ENCODE measurements at regions not wholly inside any gene's neighbourhood (a gene's known extent, or its start where the extent isn't known, plus 50 kb on each side); places are given as distances from the start of the nearest gene placed in this dataset.

DNA sequence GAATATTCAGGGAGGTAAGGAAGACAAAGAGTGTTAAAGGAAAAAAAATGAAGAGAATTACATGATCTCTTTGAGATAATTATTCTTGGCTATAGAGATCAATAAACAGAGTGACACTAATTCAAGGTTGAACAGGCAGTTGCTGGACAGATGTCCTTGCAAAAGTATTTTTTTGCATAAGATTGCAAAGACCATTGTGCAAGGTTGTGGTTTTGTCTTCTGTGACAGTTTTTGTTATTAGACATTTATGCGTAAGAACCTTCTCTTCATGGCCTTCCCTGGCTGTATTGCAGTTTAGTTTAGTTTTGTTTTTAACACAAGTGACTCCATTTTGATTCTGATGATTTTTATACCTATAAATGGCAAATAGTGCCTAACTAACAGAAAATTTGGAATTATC lies 682.8 kb upstream of the ARPP21 start:
- H3K9me1 ChIP-seq (ENCODE audit: control insufficient read depth, extremely low read depth, insufficient read depth, low read length) = no peaks in the 10 kb centered on the region
- dilution Hi-C loops (cut with MboI; ENCODE audit: extremely low pct_ligation_motif_present, low sequenced_read_pairs) = no loop called here
- DNase-seq (ENCODE audit: low read depth, low spot score) (no peak), FAIRE-seq (no peak)
- no peak overlapping the region for H3K9ac ChIP-seq (ENCODE audit: control insufficient read depth, extremely low read depth, insufficient read depth, low read length)
- H3K4me2 ChIP-seq (ENCODE audit: control insufficient read depth, extremely low read depth, insufficient read depth, low read depth, low read length) = no peak overlapping the region
- no peak overlapping the region for H3K4me3 ChIP-seq (ENCODE audit: control insufficient read depth in 2 of 3, extremely low read depth in 1 of 3, insufficient read depth in 2 of 3, low read depth in 1 of 3, low read length in 3 of 3)
- no peaks in the 10 kb centered on the region for H4K20me1 ChIP-seq (ENCODE audit: control insufficient read depth, extremely low read depth, insufficient read depth, low read length)
- no peaks in the 10 kb centered on the region for H3K27me3 ChIP-seq (ENCODE audit: control insufficient read depth, extremely low read depth, insufficient read depth, low read length)
- no peaks in the 10 kb centered on the region for H3K4me1 ChIP-seq (ENCODE audit: control insufficient read depth, extremely low read depth, insufficient read depth, low read length)
- H3K9me3 ChIP-seq (ENCODE audit: control insufficient read depth, low read depth, low read length) = no peaks in the 10 kb centered on the region
- H3K79me2 ChIP-seq (ENCODE audit: control insufficient read depth, insufficient read depth, low read length) = no peaks in the 10 kb centered on the region
- H3K27ac ChIP-seq (ENCODE audit: control insufficient read depth, insufficient read depth, low read length) = no peak overlapping the region
- no peak for TF ChIP-seq EZH2 (IDR thresholded peaks at IDR 0.05; ENCODE audit: low read length)
- TF ChIP-seq, protein P1, sequence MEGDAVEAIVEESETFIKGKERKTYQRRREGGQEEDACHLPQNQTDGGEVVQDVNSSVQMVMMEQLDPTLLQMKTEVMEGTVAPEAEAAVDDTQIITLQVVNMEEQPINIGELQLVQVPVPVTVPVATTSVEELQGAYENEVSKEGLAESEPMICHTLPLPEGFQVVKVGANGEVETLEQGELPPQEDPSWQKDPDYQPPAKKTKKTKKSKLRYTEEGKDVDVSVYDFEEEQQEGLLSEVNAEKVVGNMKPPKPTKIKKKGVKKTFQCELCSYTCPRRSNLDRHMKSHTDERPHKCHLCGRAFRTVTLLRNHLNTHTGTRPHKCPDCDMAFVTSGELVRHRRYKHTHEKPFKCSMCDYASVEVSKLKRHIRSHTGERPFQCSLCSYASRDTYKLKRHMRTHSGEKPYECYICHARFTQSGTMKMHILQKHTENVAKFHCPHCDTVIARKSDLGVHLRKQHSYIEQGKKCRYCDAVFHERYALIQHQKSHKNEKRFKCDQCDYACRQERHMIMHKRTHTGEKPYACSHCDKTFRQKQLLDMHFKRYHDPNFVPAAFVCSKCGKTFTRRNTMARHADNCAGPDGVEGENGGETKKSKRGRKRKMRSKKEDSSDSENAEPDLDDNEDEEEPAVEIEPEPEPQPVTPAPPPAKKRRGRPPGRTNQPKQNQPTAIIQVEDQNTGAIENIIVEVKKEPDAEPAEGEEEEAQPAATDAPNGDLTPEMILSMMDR (optimal IDR thresholded peaks at IDR 0.05 in 1 of 3, IDR thresholded peaks at IDR 0.05 in 1 of 3, conservative IDR thresholded peaks at IDR 0.05 in 1 of 3; ENCODE audit: extremely low read depth in 1 of 3, insufficient read depth in 2 of 3, low read length in 3 of 3) = no peak
- no peak overlapping the region for H2AFZ ChIP-seq (ENCODE audit: control insufficient read depth, low read length)
- H3K36me3 ChIP-seq (ENCODE audit: control insufficient read depth in 2 of 2, extremely low read depth in 1 of 2, insufficient read depth in 2 of 2, low read length in 2 of 2) = no peaks in the 10 kb centered on the region

DNA sequence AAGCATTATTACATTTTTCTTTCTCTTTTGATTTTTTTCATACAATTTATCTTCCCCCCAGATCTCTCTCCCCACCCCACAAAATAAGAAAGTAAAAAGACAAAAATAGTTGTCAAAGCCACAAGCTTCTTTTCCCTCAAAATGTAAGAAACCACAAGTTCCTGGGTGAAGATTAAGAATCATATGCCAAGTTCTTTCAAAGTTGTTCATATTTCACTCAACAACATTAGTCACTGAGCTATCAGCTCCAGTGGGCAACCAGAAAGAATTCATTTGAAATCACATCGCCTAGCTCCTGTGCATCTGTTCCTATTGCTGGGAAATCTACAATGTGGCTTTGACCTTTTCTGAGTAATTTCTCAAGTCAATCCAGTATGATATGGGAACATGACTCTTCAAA lies 681.6 kb upstream of the ARPP21 start:
- DNase-seq (ENCODE audit: low read depth, low spot score) (no peak), FAIRE-seq (no peak)
- no peaks in the 10 kb centered on the region for H3K27me3 ChIP-seq (ENCODE audit: control insufficient read depth, extremely low read depth, insufficient read depth, low read length)
- H3K4me2 ChIP-seq (ENCODE audit: control insufficient read depth, extremely low read depth, insufficient read depth, low read depth, low read length) = no peak overlapping the region
- H3K9me3 ChIP-seq (ENCODE audit: control insufficient read depth, low read depth, low read length) = no peaks in the 10 kb centered on the region
- H3K9me1 ChIP-seq (ENCODE audit: control insufficient read depth, extremely low read depth, insufficient read depth, low read length) = no peaks in the 10 kb centered on the region
- no peak overlapping the region for H2AFZ ChIP-seq (ENCODE audit: control insufficient read depth, low read length)
- no peaks in the 10 kb centered on the region for H4K20me1 ChIP-seq (ENCODE audit: control insufficient read depth, extremely low read depth, insufficient read depth, low read length)
- TF ChIP-seq EZH2 (IDR thresholded peaks at IDR 0.05; ENCODE audit: low read length) = no peak
- TF ChIP-seq, protein P1 (optimal IDR thresholded peaks at IDR 0.05 in 1 of 3, IDR thresholded peaks at IDR 0.05 in 1 of 3, conservative IDR thresholded peaks at IDR 0.05 in 1 of 3; ENCODE audit: extremely low read depth in 1 of 3, insufficient read depth in 2 of 3, low read length in 3 of 3) = no peak
- no peak overlapping the region for H3K9ac ChIP-seq (ENCODE audit: control insufficient read depth, extremely low read depth, insufficient read depth, low read length)
- dilution Hi-C loops (cut with MboI; ENCODE audit: extremely low pct_ligation_motif_present, low sequenced_read_pairs) = no loop called here
- H3K79me2 ChIP-seq (ENCODE audit: control insufficient read depth, insufficient read depth, low read length) = no peaks in the 10 kb centered on the region
- no peak overlapping the region for H3K27ac ChIP-seq (ENCODE audit: control insufficient read depth, insufficient read depth, low read length)
- H3K4me1 ChIP-seq (ENCODE audit: control insufficient read depth, extremely low read depth, insufficient read depth, low read length) = no peaks in the 10 kb centered on the region
- H3K4me3 ChIP-seq (ENCODE audit: control insufficient read depth in 2 of 3, extremely low read depth in 1 of 3, insufficient read depth in 2 of 3, low read depth in 1 of 3, low read length in 3 of 3) = no peak overlapping the region
- no peaks in the 10 kb centered on the region for H3K36me3 ChIP-seq (ENCODE audit: control insufficient read depth in 2 of 2, extremely low read depth in 1 of 2, insufficient read depth in 2 of 2, low read length in 2 of 2)

Measured in keratinocyte (primary cell).